ENCODE measurements at regions not wholly inside any gene's neighbourhood (a gene's known extent, or its start where the extent isn't known, plus 50 kb on each side); places are given as distances from the start of the nearest gene placed in this dataset.
A peak's percentile ranks its signal among the peaks of the same experiment; 100 is the strongest.

DNA sequence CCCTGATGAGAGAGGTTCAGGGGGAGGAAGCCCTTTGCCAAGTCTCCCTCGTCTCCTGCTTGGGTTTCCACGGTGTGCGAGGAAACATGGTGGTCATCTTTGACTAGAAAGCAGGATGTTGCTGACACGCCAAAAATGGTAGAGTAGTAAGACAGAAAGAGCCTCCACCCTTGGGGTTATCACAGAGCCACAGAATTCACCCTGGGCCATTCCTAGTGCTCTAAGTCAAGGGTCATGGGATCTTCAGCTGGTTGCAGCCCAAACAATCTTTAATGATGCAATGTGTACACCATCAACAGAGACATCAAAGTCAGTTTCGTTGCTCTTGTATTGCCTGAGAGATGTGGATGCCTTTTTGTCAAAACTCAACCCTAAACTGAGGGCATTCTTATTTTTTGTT is 201.9 kb downstream of the LY86 start:
- Mint-ChIP-seq H3K27ac (no peak overlapping the region), H3K4me3 (no peak overlapping the region), H3K9me3 (no peaks in the 10 kb centered on the region), H3K36me3 (no peaks in the 10 kb centered on the region), H3K4me1 (peaks cover 5 to 7% of the 10 kb centered on the region in 2 donors), H3K27me3 (ENCODE audit: low read depth in 3 of 3) (peaks cover 0 to 6% (median 3%) of the 10 kb centered on the region in 3 donors)
- DNase-seq, result no peak

DNA sequence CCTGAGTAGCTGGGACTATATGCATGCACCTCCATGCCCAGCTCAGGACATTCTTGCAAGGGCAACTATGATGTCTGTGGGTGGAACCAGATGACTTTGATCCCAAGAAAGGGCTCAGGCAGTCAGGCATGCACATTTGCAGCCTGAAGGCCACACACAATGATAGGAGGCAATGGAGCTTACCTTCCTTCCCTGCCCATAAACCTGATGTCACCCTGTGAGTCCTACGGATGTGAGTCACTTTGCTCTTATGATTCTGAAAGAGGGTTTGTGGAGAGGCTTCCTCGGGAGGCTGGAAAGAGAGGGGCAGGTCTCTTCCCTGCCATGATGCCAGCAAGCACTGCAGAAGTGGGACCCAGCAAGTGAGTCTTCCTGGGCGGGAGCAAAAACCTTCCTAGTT is 202.4 kb downstream of the LY86 start:
- Mint-ChIP-seq H3K9me3 (no peaks in the 10 kb centered on the region), H3K4me3 (no peak overlapping the region), H3K27ac (no peak overlapping the region), H3K27me3 (ENCODE audit: low read depth in 3 of 3) (peaks cover 0 to 6% (median 3%) of the 10 kb centered on the region in 3 donors), H3K36me3 (no peaks in the 10 kb centered on the region), H3K4me1 (peaks cover 5 to 7% of the 10 kb centered on the region in 2 donors)
- no peak for DNase-seq

DNA sequence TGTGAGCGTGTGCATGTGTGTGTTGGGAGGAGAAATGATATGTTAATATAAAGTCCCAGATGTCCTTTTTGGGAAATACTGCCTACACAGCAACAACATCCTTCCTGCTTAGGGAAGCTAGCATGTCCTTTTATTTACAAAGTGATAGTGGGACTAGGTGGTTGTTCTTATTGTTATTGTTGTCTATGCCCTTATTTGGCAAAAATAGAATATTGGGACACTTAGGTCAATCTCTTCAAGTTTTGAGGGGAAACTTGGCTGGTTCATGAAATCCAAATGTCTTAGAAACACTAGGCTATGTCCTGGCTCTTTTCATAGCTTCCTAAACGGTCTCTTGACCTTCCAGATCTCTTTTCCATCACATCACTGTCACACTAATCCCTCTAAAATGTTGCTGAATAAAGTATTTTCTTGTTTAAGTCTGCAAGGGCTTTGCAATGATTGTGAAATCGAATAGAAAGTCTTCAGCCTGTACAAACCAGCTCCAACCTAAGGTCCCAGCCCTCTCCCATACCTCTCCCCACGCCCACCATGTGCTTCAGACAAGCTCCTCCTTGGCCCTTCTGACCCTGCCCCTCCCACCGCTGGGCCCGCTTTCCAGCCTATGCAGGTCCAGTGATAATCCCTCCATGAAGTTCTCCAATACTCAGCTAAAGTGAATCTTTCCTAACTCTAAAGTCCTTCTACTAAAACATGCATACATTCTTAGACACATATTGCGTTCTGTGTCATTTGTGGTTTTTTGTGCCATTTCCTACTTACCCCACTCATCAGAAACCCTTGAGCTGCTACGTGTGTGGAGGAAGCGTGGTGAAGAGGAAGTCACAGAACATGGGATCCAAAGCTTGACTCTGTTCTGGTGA is 205.1 kb downstream of the LY86 start:
- no peak for DNase-seq
- Mint-ChIP-seq H3K4me1 (peaks cover 5 to 7% of the 10 kb centered on the region in 2 donors), H3K27me3 (ENCODE audit: low read depth in 3 of 3) (peaks cover 0 to 4% (median 3%) of the 10 kb centered on the region in 3 donors), H3K4me3 (no peak overlapping the region), H3K9me3 (no peaks in the 10 kb centered on the region), H3K36me3 (no peaks in the 10 kb centered on the region), H3K27ac (peak overlapping the region in 1 of 6 donors; percentile 43)

DNA sequence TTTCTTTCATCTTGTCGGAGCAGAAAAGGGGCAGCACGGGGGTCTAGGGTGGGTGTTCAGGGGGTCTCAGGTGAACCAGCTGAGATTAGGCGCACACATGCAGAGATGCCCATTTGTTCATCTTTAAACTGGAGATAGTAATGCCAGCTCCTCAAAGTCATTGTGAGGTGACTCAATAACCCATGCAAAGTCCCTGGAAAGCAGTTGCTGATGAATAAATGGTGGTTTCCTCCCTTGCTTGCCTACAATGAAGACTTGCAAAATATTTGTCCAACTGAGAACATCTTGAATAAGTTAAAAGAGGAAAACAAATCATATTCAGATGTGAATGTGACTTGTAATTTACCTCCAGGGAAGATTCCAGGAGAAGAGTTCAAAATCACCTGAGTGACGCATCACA is 206.9 kb downstream of the LY86 start:
- Mint-ChIP-seq H3K9me3 (peaks cover 0 to 1% (median 0%) of the 10 kb centered on the region in 6 donors), H3K4me1 (peaks cover 5 to 7% of the 10 kb centered on the region in 2 donors), H3K27me3 (ENCODE audit: low read depth in 3 of 3) (peaks cover 2 to 5% (median 3%) of the 10 kb centered on the region in 3 donors), H3K4me3 (no peak overlapping the region), H3K27ac (no peak overlapping the region), H3K36me3 (no peaks in the 10 kb centered on the region)
- DNase-seq, result no peak

DNA sequence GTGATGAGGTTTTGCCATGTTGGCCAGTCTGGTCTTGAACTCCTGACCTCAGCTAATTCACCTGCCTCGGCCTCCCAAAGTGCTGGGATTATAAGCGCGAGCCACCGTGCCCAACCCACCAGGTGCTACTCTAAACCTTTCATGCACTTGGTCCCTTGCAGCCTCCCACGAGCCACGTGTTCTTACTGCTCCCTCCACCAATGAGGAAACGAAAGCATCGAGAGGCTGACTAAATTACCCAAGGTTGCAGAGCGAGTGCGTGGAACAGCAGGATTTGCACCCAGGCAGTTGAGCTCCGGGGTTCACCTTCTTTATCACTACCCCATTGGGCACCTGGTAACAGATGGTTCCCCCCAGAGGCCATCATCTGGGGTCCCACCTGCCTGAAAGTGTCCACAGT is 208.3 kb downstream of the LY86 start:
- DNase-seq, result no peak
- peaks cover 5 to 7% of the 10 kb centered on the region in 2 donors for H3K4me1 Mint-ChIP-seq
- H3K27ac Mint-ChIP-seq, result no peak overlapping the region
- no peak overlapping the region for H3K4me3 Mint-ChIP-seq
- H3K36me3 Mint-ChIP-seq, result no peaks in the 10 kb centered on the region
- H3K27me3 Mint-ChIP-seq (ENCODE audit: low read depth in 3 of 3), result peaks cover 2 to 5% (median 3%) of the 10 kb centered on the region in 3 donors
- H3K9me3 Mint-ChIP-seq, result peaks cover 0 to 1% (median 0%) of the 10 kb centered on the region in 6 donors

DNA sequence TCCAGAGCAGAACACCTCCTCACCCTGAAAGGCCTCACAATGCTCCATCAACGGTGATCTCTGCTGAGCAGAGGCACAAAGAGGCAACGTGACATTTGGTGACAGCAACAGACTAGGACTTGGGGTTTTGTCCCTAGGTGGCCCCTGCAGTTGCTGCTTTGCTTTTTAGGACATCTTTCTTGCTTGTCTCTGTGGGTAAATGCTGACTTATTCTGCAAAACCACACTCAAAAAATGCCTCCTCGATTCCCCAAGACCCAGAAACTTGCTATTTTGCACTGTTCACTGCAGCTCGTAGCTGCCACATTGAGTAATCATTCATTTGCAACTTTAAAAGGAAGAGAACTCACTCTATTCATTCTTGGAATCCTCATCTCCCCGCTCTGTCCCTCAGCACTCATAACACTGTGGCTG is 209.9 kb downstream of the LY86 start:
- Mint-ChIP-seq H3K36me3 (no peaks in the 10 kb centered on the region), H3K27ac (no peak overlapping the region), H3K9me3 (peaks cover 0 to 1% (median 0%) of the 10 kb centered on the region in 6 donors), H3K27me3 (ENCODE audit: low read depth in 3 of 3) (peaks cover 2 to 3% (median 2%) of the 10 kb centered on the region in 3 donors), H3K4me3 (no peak overlapping the region), H3K4me1 (peaks cover 5 to 7% of the 10 kb centered on the region in 2 donors)
- DNase-seq, result no peak

DNA sequence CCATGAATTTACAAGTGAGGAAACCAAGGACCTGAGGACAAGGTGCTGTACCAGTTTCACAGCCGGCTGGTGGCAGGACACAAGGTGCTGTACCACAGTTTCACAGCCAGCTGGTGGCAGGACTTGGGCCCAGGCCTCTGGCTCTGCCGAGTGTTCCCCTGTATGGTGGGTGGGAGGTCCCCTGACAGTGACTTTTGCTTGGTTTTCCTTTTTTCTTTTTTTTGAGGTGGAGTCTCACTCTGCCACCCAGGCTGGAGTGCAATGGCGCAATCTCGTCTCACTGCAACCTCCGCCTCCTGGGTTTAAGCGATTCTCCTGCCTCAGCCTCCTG is 212.4 kb downstream of the LY86 start:
- no peak for DNase-seq
- no peak overlapping the region for H3K4me3 Mint-ChIP-seq
- H3K36me3 Mint-ChIP-seq, result no peaks in the 10 kb centered on the region
- H3K27me3 Mint-ChIP-seq (ENCODE audit: low read depth in 3 of 3), result peaks cover 0 to 9% (median 3%) of the 10 kb centered on the region in 3 donors
- peaks cover 0 to 1% (median 0%) of the 10 kb centered on the region in 6 donors for H3K9me3 Mint-ChIP-seq
- H3K4me1 Mint-ChIP-seq, result no peaks in the 10 kb centered on the region
- H3K27ac Mint-ChIP-seq, result no peak overlapping the region

DNA sequence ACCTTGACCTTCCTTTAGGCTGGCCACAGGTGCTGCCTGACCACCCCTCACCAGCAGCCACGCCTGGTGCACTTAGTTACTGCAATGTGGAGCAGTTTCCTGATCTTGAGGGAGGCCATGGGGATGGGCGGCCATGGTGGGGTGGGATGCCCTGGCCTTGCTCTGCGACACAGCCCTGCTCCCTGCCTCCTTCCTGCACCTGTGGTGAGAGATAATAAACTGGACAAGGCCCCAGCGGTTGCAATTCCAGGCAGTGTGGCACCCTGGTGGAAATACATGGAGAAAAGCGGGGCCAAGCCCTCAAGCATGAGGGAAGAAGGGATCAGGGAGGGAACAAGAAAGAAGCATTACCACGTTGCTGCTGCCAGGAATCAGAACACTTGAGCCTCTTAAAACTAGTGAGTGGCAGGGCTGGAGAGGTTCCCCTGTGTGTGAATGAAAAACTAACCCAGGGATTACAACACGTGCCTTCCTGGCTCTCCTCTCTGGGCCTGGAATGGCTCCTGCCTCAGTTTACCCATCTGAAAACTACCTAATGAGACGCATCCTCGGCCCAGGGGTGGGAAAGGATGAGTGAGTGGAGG is 213.2 kb downstream of the LY86 start:
- no peak overlapping the region for H3K27ac Mint-ChIP-seq
- H3K9me3 Mint-ChIP-seq, result peaks cover 0 to 1% (median 0%) of the 10 kb centered on the region in 6 donors
- H3K4me1 Mint-ChIP-seq, result no peaks in the 10 kb centered on the region
- no peaks in the 10 kb centered on the region for H3K36me3 Mint-ChIP-seq
- no peak for DNase-seq
- H3K4me3 Mint-ChIP-seq, result no peak overlapping the region
- H3K27me3 Mint-ChIP-seq (ENCODE audit: low read depth in 3 of 3), result peaks cover 0 to 9% (median 3%) of the 10 kb centered on the region in 3 donors

DNA sequence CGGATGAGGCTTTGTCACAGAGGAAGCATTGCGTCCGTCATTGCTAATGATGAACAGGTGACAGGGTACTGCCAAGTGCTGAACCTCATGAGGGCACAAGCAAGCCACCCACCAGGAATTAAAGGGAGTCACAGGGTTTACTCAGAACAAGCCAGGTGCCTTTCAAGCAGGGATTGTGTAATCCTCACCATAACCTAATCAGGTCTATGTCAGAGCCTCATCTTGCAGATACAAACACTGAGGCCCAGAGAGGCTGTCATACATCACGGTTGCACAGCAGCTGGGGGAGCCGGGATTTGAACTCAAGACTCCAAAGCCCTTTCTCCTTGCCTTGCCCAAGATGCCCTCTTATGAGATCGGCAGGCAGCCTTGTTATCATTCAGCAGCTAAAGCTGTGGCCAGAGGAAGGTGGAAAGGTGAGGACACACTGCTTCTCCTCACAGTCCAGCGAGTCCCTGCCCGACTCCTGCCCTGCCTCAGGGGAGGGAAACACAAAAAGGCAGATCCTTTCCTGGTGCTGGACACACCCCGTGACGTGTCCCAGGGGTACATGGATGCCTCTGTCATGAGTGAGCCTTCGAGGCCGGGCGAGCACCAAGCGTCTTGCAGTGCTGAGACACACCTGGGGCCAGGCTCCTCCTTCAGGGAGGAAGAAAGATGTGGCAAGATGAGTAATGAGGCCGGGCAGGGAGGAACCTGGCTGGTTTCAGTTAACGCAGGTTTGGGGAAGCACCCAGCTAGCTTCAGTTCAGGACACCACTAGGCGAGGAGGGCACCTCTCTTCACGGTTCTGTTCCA is 214.9 kb downstream of the LY86 start:
- no peak overlapping the region for H3K27ac Mint-ChIP-seq
- H3K4me3 Mint-ChIP-seq, result no peak overlapping the region
- H3K27me3 Mint-ChIP-seq (ENCODE audit: low read depth in 3 of 3), result peaks cover 0 to 9% (median 3%) of the 10 kb centered on the region in 3 donors
- peaks cover 0 to 1% (median 0%) of the 10 kb centered on the region in 6 donors for H3K9me3 Mint-ChIP-seq
- H3K36me3 Mint-ChIP-seq, result no peaks in the 10 kb centered on the region
- no peak for DNase-seq
- H3K4me1 Mint-ChIP-seq, result no peaks in the 10 kb centered on the region

DNA sequence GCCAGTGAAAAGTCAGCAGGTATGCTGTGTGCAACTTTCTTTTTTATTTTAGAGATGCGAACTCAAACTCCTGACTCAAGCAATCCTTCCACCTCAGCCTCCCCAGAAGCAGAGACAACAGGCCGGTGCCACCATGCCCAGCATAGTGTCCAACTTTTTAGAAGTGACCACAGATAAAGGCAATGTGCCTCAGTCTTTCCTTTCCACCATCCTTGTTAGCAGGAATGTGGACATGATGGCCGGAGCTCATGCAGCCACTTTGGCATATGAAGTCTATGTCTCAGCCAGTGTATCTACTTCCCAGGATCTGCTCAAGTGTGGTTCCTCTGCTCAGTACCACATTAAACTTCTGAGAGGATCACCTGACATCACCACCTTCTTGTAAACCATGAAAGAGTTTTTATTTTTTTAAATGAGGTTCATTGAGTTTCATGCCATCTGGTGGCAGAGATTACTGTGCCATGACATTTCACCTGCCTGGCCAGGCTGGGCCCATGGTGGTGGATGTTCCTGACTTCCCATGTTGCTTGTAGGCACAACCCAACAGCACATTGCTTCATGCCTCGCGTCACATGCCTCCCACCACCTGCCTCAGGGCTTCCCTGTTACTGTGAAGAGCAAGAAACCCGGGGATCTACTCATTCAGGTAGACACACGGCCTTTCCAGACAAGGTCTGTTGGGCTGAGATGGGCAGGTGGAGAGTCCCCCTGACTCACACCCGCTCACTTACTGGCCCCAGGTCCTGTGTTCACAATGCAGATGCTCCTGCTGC is 216.5 kb downstream of the LY86 start:
- H3K4me3 Mint-ChIP-seq, result no peak overlapping the region
- no peaks in the 10 kb centered on the region for H3K4me1 Mint-ChIP-seq
- no peak for DNase-seq
- no peaks in the 10 kb centered on the region for H3K36me3 Mint-ChIP-seq
- no peak overlapping the region for H3K27ac Mint-ChIP-seq
- peaks cover 0 to 7% (median 0%) of the 10 kb centered on the region in 3 donors for H3K27me3 Mint-ChIP-seq (ENCODE audit: low read depth in 3 of 3)
- no peaks in the 10 kb centered on the region for H3K9me3 Mint-ChIP-seq

DNA sequence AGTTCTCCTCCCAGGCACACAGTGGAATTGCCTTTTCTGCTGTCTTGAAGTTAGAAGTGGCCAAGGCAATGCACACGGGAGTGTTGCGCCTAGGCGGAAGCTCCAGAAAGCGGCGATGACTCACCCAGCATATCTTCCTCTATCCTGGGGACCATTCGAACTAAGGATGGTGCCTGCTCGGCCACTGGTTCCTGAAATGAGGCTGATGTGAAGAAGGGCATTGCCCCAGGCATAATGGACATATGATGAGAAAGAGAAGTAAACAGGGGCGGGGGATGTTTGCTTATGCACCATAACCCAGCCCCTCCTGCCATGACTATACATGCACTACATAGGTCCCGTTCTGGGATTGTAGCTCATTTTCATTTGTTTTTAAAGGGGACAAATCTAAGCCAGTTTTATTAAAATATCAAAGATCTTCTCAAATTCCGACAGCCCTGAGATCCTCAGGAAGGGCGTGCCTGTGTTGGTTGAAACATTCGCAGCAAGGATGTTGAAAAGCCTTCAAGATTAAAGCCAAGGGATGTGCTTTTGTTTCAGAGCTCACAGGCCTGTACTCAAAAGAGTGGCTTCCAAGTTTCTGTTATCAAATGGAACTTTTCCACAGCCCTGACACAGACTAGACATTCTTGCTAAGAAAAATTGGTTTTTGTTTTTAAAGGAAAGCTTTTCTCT is 218.5 kb downstream of the LY86 start:
- no peaks in the 10 kb centered on the region for H3K36me3 Mint-ChIP-seq
- peaks cover 0 to 8% (median 0%) of the 10 kb centered on the region in 3 donors for H3K27me3 Mint-ChIP-seq (ENCODE audit: low read depth in 3 of 3)
- DNase-seq, result no peak
- peaks cover 14 to 18% of the 10 kb centered on the region in 2 donors for H3K4me1 Mint-ChIP-seq
- H3K4me3 Mint-ChIP-seq, result no peak overlapping the region
- H3K9me3 Mint-ChIP-seq, result no peaks in the 10 kb centered on the region
- H3K27ac Mint-ChIP-seq, result no peak overlapping the region

DNA sequence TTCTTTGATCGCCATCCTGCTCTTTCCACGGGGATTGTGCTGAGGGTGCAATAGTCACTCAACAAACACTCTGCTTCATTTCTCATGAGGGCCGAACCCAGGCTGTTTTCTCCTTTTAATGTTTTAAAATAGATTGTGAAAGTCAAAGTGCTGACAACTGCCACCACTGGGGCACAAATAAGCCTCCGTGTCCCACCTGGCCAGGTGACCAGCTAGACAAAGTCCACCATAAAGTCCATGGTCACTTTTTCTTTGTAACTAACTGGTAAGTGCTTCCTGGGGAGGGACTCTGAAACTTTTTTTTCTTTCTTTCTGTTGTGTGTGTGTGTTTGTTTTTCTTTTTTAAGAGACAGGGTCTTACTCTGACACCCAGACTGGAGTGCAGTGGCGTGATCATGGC is 219.8 kb downstream of the LY86 start:
- Mint-ChIP-seq H3K27me3 (ENCODE audit: low read depth in 3 of 3) (peaks cover 0 to 9% (median 0%) of the 10 kb centered on the region in 3 donors), H3K4me3 (no peak overlapping the region), H3K27ac (no peak overlapping the region), H3K4me1 (peaks cover 19 to 23% of the 10 kb centered on the region in 2 donors), H3K36me3 (no peaks in the 10 kb centered on the region), H3K9me3 (no peaks in the 10 kb centered on the region)
- no peak for DNase-seq

DNA sequence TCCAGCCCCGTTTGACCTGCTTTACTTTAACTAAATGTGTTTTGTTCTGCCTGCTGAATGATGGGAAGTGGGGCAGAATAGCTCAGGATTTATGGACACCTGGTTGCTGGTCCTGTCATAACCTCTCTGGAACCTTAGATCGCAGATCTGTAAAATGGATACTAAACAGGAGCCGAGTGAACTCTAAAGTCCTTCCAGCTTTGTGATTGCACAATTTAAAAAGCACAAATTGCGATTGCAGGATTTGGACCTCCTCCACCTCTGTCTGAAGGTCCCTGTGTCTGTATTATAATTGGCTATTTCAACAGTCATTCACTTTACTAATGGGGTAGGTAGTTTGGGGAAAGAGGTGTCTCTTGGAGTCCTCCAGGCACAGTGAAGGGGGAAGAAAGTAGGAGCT is 220.4 kb downstream of the LY86 start:
- no peak overlapping the region for H3K4me3 Mint-ChIP-seq
- H3K36me3 Mint-ChIP-seq, result no peaks in the 10 kb centered on the region
- no peak for DNase-seq
- H3K27ac Mint-ChIP-seq, result no peak overlapping the region
- H3K27me3 Mint-ChIP-seq (ENCODE audit: low read depth in 3 of 3), result peaks cover 0 to 9% (median 0%) of the 10 kb centered on the region in 3 donors
- no peaks in the 10 kb centered on the region for H3K9me3 Mint-ChIP-seq
- H3K4me1 Mint-ChIP-seq, result peaks cover 19 to 23% of the 10 kb centered on the region in 2 donors

Data from immature natural killer cell (primary cell).